ENCODE measurements at regions not wholly inside any gene's neighbourhood (a gene's known extent, or its start where the extent isn't known, plus 50 kb on each side); places are given as distances from the start of the nearest gene placed in this dataset.

GRCh38 chr1:55685560-55685959 lies 470.4 kb upstream of the USP24 start:
- TF ChIP-seq, protein P1, sequence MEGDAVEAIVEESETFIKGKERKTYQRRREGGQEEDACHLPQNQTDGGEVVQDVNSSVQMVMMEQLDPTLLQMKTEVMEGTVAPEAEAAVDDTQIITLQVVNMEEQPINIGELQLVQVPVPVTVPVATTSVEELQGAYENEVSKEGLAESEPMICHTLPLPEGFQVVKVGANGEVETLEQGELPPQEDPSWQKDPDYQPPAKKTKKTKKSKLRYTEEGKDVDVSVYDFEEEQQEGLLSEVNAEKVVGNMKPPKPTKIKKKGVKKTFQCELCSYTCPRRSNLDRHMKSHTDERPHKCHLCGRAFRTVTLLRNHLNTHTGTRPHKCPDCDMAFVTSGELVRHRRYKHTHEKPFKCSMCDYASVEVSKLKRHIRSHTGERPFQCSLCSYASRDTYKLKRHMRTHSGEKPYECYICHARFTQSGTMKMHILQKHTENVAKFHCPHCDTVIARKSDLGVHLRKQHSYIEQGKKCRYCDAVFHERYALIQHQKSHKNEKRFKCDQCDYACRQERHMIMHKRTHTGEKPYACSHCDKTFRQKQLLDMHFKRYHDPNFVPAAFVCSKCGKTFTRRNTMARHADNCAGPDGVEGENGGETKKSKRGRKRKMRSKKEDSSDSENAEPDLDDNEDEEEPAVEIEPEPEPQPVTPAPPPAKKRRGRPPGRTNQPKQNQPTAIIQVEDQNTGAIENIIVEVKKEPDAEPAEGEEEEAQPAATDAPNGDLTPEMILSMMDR (IDR thresholded peaks at IDR 0.05) = no peak
- TF ChIP-seq POLR2A (IDR thresholded peaks at IDR 0.05) = no peak
